ENCODE measurements at regions not wholly inside any gene's neighbourhood (a gene's known extent, or its start where the extent isn't known, plus 50 kb on each side); places are given as distances from the start of the nearest gene placed in this dataset.

DNA sequence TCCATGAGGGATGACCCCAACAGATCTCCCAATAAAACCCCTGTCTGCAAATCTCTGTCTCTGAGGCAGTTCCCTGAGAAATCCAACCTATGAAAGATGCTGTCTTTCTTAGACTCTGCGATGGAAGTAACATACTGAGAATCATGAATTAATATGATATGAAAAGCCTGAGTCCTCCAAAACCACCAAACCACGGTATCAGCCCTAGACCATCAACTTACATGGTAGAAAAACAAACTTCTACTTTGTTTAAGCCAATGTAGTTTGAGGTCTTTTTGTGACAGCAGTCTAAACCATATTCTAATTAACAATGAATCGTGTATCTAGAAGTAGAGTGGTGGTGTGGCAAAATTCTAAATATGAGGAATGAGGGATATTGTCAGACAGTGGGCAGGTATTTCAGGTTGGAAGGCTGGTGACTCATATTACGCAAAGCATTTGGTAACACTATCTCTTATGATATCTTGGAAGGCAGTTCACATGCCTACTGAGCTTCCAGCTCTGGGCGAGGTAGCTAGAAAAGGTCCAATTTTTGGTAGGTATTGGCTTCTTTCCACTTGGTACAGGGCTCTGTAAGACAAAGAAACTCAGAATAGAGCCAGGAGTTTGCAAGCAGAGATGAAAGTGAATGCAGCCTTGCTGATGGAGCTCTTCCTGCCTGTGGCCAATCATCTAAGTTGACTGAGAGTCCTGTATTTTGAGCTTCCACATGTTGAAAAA, 215.8 kb downstream of the ZFP36L2 start:
- no peak for TF ChIP-seq EZH2 (IDR thresholded peaks at IDR 0.05; ENCODE audit: low read depth)
- TF ChIP-seq, protein P1, sequence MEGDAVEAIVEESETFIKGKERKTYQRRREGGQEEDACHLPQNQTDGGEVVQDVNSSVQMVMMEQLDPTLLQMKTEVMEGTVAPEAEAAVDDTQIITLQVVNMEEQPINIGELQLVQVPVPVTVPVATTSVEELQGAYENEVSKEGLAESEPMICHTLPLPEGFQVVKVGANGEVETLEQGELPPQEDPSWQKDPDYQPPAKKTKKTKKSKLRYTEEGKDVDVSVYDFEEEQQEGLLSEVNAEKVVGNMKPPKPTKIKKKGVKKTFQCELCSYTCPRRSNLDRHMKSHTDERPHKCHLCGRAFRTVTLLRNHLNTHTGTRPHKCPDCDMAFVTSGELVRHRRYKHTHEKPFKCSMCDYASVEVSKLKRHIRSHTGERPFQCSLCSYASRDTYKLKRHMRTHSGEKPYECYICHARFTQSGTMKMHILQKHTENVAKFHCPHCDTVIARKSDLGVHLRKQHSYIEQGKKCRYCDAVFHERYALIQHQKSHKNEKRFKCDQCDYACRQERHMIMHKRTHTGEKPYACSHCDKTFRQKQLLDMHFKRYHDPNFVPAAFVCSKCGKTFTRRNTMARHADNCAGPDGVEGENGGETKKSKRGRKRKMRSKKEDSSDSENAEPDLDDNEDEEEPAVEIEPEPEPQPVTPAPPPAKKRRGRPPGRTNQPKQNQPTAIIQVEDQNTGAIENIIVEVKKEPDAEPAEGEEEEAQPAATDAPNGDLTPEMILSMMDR (conservative IDR thresholded peaks at IDR 0.05) = no peak

Data from PC-9 (cell line).